NCI-H2196 treated with DMSO at 0.1 percent for 48 hours (cell line): ENCODE measurements at regions not wholly inside any gene's neighbourhood (a gene's known extent, or its start where the extent isn't known, plus 50 kb on each side); places are given as distances from the start of the nearest gene placed in this dataset.
"Not testable (repeated sequence)": the region's sequence is repeated elsewhere in the genome, so short reads cannot be mapped to it uniquely, and the experiment has no call there.

Experiments
- DNase-seq: peaks from one replicate; lab custom pipeline; 2025; ENCODE audit not compliant: unreplicated experiment; lab: John Stamatoyannopoulos, UW

DNA sequence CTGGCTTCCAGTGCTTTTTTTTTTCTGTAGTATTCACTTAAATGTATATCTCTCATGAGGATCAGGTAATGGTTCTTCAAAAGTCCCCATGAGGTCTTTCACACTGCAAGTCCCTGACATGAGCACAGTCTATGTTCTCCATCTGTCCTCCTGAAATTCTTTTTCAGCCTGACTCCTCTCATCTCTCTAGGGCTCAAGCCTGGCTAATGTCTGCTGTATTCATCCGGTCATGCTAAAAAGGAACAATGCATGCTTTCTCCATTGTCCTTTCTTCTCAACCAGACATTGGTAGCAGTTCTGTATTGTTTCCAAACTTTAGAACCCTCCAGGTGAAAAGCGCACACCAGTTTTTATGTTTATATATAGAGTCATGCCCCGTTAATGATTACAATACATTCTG is 368.3 kb upstream of the OLFM3 start:
- no peak for DNase-seq

GRCh38 chr1:102336602-102337001 is 339.9 kb upstream of the OLFM3 start:
- DNase-seq = no peak

GRCh38 chr1:102318104-102318806 is 321.5 kb upstream of the OLFM3 start:
- DNase-seq = no peak

- no peak for DNase-seq
Observed at GRCh38 chr1:102315096-102315495, 318.4 kb upstream of the OLFM3 start.

DNA sequence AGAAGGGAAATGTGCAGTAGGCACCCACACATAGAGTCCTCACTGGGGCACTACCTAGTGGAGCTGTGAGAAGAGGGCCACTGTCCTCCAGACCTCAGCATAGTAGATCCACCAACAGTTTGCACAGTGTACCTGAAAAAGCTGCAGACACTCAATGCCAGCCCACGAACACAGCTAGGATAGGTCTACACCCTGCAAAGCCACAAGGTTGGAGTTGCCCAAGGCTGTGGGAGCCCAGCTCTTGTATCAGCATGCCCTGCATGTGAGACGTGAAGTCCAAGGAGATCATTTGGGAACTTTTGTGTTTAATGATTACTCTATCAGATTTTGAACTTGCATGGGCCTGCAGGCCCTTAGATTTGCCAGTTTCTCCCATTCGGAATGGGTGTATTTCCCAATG is 299.4 kb upstream of the OLFM3 start:
- DNase-seq = no peak

DNA sequence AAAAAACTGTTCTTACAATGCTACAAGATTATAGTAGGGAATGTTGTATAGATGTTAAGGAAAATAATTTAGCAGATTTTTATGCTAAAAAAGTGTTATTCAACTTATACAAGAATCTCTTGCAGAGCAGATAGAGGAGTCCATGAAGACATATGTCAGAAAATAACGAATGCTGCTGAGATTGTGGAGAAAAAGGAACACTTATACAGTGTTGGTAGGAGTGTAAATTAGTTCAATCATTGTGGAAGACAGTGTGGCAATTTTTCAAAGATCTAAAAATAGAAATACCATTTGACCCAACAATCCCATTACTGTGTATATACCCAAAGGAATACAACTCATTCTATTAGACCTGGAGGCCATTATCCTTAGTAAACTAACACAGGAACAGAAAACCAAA is 286.2 kb upstream of the OLFM3 start:
- no peak for DNase-seq

- no peak for DNase-seq
Observed at GRCh38 chr1:102262994-102263393, 266.3 kb upstream of the OLFM3 start.

- no peak for DNase-seq
Observed at GRCh38 chr1:102252731-102253505, 256.2 kb upstream of the OLFM3 start.

GRCh38 chr1:102241431-102242338 is 245.0 kb upstream of the OLFM3 start:
- DNase-seq = no peak

- DNase-seq = no peak
Observed at GRCh38 chr1:102239247-102239646, 242.5 kb upstream of the OLFM3 start.

DNA sequence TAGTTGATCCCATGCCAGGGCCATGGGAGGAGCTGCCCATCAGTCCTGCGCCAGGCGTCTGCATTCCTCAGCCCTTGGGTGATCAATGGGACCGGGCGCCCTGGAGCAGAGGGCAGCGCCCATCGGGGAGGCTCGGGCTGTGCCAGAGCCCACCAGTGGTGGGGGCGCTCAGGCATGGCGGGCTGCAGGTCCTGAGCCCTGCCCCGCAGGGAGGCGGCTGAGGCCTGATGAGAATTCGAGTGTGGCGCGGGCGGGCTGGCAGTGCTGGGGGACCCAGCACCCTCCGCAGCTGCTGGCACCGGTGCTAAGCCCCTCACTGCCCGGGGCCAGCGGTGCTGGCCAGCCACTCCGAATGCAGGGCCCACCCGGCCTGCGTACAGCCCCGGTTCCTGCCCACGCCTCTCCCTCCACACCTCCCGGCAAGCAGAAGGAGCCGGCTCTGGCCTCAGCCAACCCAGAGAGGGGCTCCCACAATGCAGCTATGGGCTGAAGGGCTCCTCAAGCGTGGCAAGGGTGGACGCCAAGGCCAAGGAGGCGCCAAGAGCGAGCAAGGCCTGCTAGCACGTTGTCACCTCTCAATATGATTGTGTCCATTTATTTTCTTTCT is 238.1 kb upstream of the OLFM3 start:
- no peak for DNase-seq

DNA sequence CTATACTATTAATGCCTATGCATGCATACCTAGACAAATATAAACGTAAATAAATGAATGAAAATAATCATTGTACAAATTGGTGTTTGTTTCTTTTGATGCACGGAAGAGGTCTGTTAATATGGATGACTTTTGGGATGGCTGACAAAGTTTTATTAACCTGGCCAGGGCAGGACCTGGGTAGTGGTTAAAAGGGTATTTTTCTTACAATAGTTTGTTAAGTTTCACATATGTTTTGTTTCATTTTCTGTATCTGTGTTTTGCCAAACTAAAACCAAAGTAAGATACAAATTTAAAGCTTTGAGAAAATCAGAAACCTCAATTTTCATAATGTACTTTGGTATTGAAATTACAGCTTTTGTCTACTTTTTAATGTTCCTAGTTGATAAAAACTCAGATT is 222.7 kb upstream of the OLFM3 start:
- no peak for DNase-seq

DNA sequence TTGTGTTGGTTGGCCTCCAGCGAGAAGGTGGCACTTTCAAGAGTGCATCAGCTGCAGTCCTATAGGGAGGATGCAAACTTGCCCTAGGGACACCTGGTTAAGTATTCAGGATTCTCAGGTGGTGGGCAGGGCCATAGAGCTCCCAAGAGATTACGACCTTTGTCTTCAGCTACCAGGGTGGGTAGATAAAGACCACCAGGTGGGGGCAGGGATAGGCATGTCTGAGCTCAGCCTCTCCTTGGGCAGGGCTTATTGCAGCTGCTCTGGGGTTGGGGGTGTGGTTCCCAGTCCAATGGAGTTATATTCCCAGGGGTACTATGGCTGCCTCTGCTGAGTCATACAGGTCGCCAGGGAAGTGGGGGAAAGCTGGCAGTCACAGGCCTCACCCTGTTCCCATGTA is 214.2 kb upstream of the OLFM3 start:
- not testable (repeated sequence) for DNase-seq

GRCh38 chr1:102191723-102192122 is 195.0 kb upstream of the OLFM3 start:
- DNase-seq = peak; percentile 9

DNA sequence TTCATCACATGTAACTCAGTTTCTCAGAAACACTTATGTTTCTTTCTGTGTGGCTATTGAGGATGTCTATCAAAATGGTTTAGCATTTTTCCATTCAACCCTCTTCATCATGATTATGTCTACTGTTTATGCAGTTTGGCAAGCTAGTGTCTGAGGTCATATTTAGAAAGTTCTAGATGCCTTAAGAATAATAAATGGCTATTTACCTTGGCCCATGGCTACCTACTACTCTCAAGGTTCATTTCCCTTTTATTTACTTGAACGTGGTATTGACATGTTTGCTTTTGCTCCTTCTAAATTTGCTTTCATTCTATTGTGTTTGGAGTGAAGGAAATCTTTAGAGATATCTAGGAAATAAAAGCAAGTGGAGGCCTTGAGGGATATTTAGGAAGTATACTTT is 193.7 kb upstream of the OLFM3 start:
- no peak for DNase-seq

DNA sequence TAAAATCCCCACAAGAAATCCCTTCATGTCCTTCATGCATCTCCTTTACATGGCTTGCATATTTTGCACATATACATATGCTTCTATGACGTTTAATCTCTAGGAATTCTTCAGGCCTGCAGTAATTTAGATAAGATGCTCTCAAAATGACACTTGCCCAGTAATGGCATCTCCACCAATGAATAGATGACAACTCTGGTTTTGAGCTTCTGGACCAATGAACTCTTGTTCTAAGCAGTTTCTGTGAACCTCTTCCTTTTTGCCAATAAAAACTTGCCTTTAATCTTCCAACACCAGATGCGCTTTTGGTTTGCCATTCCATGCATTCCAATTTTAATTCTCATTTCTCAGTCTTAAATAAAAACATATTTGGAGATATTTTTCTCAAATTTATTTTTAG is 189.8 kb upstream of the OLFM3 start:
- no peak for DNase-seq

DNA sequence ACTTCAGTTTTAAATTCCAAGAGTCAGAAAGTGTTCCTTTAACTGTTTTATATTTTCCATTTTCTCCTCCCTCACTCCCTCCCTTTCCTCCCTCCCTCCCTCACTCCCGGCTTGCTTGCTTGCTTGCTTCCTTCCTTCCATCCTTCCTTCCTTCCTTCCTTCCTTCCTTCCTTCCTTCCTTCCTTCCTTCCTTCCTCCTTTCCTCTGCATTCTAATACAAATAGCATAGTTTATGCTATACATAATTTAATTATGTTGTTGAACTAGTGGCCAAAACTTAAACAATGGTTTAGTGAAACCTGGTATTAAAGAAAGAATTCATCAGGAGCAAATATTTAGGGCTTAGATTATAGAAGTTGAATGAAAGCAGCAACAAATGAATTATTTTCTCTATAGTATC is 188.5 kb upstream of the OLFM3 start:
- DNase-seq = no peak

GRCh38 chr1:102184477-102184876 is 187.8 kb upstream of the OLFM3 start:
- no peak for DNase-seq

- DNase-seq = no peak
Observed at GRCh38 chr1:102183711-102184110, 187.0 kb upstream of the OLFM3 start.

DNA sequence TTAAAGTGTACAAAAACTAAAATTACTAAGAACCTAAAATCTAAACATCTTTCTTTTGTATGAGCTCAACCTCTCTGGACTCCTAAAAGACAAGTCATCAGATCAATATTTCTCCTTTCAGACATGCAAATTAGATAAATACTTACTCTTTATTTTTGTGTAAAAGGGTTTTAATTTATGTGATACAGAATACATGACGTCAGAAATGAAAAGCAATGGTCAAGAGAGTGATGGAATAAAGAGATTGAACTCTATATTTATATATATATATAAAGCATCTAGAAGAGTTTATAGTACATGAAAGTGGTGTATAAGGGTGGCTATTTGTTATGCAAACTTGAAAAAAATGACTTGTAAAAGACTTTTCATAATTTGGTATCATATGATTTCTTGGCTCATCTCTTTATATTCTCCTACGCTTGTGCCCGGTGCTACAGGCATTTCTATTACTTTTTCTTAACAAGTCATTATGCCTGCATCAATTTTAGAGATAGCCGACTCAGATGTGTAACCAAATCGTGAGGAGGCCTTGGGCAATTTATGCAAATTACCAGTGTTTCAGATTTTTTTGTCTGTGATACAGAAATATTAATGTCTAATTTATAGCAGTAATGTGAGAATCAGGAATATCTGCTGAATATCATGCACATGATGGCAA is 186.0 kb upstream of the OLFM3 start:
- DNase-seq = no peak

DNA sequence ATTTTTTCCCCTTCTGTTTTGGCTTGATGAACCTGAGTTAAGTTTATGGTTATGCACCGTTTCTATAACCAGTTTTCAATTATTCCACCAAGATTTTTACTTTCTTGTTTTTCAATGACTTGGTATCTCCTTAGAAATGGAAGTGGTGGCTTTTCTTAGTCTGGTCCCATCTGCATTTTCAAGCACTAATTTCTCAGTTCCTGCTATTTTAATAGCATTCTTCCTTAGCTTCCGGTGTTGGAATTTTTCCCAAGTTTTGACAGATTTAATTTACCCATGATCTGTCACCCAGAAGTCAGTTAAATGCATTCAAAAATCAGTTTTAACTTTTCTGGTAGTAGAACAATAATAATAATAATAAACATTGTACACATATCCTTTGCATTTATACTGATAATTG is 184.6 kb upstream of the OLFM3 start:
- no peak for DNase-seq
